ENCODE measurements at regions not wholly inside any gene's neighbourhood (a gene's known extent, or its start where the extent isn't known, plus 50 kb on each side); places are given as distances from the start of the nearest gene placed in this dataset.
A peak's percentile ranks its signal among the peaks of the same experiment; 100 is the strongest.

GRCh38 chr6:159418997-159419396, 249.8 kb downstream of the FNDC1 start:
- TF ChIP-seq ZNF302 (tag by site-specific recombination; IDR thresholded peaks at IDR 0.05; ENCODE audit: low read depth) = no peak
- no peak for TF ChIP-seq ZBTB11 (tag by site-specific recombination; conservative IDR thresholded peaks at IDR 0.05; ENCODE audit: low read depth)
- no peak for TF ChIP-seq ZBTB21 (tag by site-specific recombination; IDR thresholded peaks at IDR 0.05)
- no peak for TF ChIP-seq ZNF645 (tag by site-specific recombination; IDR thresholded peaks at IDR 0.05)
- TF ChIP-seq ZBTB7A (tag by site-specific recombination; IDR thresholded peaks at IDR 0.05; ENCODE audit: low read depth) = no peak
- no peak for TF ChIP-seq ZNF701 (tag by site-specific recombination; IDR thresholded peaks at IDR 0.05)
- TF ChIP-seq ZNF776 (tag by site-specific recombination; IDR thresholded peaks at IDR 0.05; ENCODE audit: borderline replicate concordance) = no peak
- no peak for TF ChIP-seq ZNF664 (tag by site-specific recombination; IDR thresholded peaks at IDR 0.05)
- POLR2A ChIA-PET = no interaction called here
- peaks cover 2% of the 10 kb centered on the region; the same call in 1 of the 2 replicates for H3K9me3 ChIP-seq (ENCODE audit: control insufficient read depth, insufficient read depth, low read depth, low read length)
- CTCF ChIA-PET = interaction anchor here (1.2 kb wide), 2 partner anchors 166 to 236 kb away, joined by 3 to 4 read pairs; no protein-coding TSS in a partner anchor
- H3K4me3 ChIP-seq (ENCODE audit: low read depth, low read length) = no peak overlapping the region
- no peaks in the 10 kb centered on the region for H3K36me3 ChIP-seq (ENCODE audit: control insufficient read depth in 2 of 2, insufficient read depth in 1 of 2, low read length in 2 of 2)
- 0 out of 2 replicates have a peak, but pooled peaks cover 2% of the 10 kb centered on the region for H3K4me1 ChIP-seq (ENCODE audit: control insufficient read depth, insufficient read depth, low read length)
- no peak overlapping the region for H3K27ac ChIP-seq (ENCODE audit: extremely low read depth, low read depth, low read length)

DNA sequence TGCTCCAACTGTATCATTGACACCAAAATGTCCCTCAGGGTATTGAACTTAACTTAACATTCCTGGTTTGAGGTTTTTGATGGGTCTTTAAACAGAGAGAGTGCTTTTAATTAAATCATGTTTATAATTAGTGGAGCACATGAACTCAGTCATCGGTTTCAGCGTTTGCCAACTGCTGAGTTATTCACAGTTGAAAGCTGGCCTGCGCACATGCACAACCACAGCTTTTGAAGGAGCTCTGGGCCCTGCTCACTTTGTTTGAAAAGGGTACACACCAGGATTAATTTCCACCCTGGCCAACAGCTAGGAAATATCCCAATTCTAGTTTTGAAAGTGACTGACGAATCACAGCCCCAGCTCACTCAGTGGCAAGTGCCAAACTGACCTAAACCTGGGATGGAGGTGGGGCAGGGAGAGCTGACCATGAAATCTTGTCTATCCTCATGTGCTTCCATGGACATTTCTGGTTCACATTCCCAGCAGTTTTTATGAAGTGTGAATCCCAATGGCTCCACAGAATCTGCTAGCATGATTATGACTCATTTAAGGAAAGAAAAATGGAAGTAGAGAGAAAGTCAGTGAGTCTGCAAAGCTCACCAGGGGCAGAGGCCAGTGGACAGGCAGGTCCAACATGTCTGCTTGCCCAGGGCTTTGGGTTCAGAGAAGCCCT, 247.8 kb downstream of the FNDC1 start:
- ChIA-PET CTCF (no interaction called here), POLR2A (no interaction called here)
- H3K27ac ChIP-seq (ENCODE audit: extremely low read depth, low read depth, low read length) = no peak overlapping the region
- H3K9me3 ChIP-seq (ENCODE audit: control insufficient read depth, insufficient read depth, low read depth, low read length) = peaks cover 2% of the 10 kb centered on the region; the same call in 1 of the 2 replicates
- no peaks in the 10 kb centered on the region for H3K4me1 ChIP-seq (ENCODE audit: control insufficient read depth, insufficient read depth, low read length)
- TF ChIP-seq ZNF426 (tag by site-specific recombination; IDR thresholded peaks at IDR 0.05) (no peak), ZNF555 (tag by site-specific recombination; conservative IDR thresholded peaks at IDR 0.05) (no peak), HOXA7 (CRISPR knock-in tag; IDR thresholded peaks at IDR 0.05; ENCODE audit: borderline replicate concordance) (no peak), ZNF274 (IDR thresholded peaks at IDR 0.05; ENCODE audit: low read length) (no peak), ZNF274 (tag by site-specific recombination; IDR thresholded peaks at IDR 0.05; ENCODE audit: borderline replicate concordance) (no peak)
- no peak overlapping the region for H3K4me3 ChIP-seq (ENCODE audit: low read depth, low read length)
- no peaks in the 10 kb centered on the region for H3K36me3 ChIP-seq (ENCODE audit: control insufficient read depth in 2 of 2, insufficient read depth in 1 of 2, low read length in 2 of 2)

GRCh38 chr6:159415540-159415939, 246.3 kb downstream of the FNDC1 start:
- ChIA-PET CTCF (interaction anchor here (0.7 to 2.3 kb wide), 2 partner anchors 54 to 163 kb away, joined by 3 to 7 read pairs; no protein-coding TSS in a partner anchor), POLR2A (no interaction called here)
- H3K9me3 ChIP-seq (ENCODE audit: control insufficient read depth, insufficient read depth, low read depth, low read length) = peaks cover 2% of the 10 kb centered on the region; the same call in 1 of the 2 replicates

More at GRCh38 chr6:159415540-159415939, 246.3 kb downstream of the FNDC1 start:
- Histone ChIP-seq H3K36me3 (ENCODE audit: control insufficient read depth in 2 of 2, insufficient read depth in 1 of 2, low read length in 2 of 2) (no peaks in the 10 kb centered on the region), H3K4me1 (ENCODE audit: control insufficient read depth, insufficient read depth, low read length) (no peaks in the 10 kb centered on the region), H3K27ac (ENCODE audit: extremely low read depth, low read depth, low read length) (no peak overlapping the region), H3K4me3 (ENCODE audit: low read depth, low read length) (no peak overlapping the region)
- TF ChIP-seq ZNF302 (tag by site-specific recombination; IDR thresholded peaks at IDR 0.05; ENCODE audit: low read depth) (no peak), TRIM28 (IDR thresholded peaks at IDR 0.05; ENCODE audit: borderline replicate concordance, low read length) (0 out of 2 replicates have a peak, but pooled peaks have one; percentile 46), SETDB1 (IDR thresholded peaks at IDR 0.05; ENCODE audit: insufficient read length, low read length) (peak; percentile 96), ZBTB20 (tag by site-specific recombination; IDR thresholded peaks at IDR 0.05) (no peak), ZNF292 (tag by site-specific recombination; IDR thresholded peaks at IDR 0.05; ENCODE audit: borderline replicate concordance, low read depth) (no peak), ZNF747 (tag by site-specific recombination; IDR thresholded peaks at IDR 0.05) (no peak), ZNF529 (tag by site-specific recombination; IDR thresholded peaks at IDR 0.05; ENCODE audit: insufficient replicate concordance) (no peak), WT1 (tag by site-specific recombination; IDR thresholded peaks at IDR 0.05) (no peak), ZBTB21 (tag by site-specific recombination; IDR thresholded peaks at IDR 0.05) (no peak), KLF1 (tag by site-specific recombination; IDR thresholded peaks at IDR 0.05) (no peak)
- TF ChIP-seq, protein P1, sequence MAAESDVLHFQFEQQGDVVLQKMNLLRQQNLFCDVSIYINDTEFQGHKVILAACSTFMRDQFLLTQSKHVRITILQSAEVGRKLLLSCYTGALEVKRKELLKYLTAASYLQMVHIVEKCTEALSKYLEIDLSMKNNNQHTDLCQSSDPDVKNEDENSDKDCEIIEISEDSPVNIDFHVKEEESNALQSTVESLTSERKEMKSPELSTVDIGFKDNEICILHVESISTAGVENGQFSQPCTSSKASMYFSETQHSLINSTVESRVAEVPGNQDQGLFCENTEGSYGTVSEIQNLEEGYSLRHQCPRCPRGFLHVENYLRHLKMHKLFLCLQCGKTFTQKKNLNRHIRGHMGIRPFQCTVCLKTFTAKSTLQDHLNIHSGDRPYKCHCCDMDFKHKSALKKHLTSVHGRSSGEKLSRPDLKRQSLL (tag by site-specific recombination; IDR thresholded peaks at IDR 0.05) = no peak

Measured in HEK293 (cell line).